CD4-positive, CD25-positive, alpha-beta regulatory T cell (primary cell): ENCODE measurements at regions not wholly inside any gene's neighbourhood (a gene's known extent, or its start where the extent isn't known, plus 50 kb on each side); places are given as distances from the start of the nearest gene placed in this dataset.

Experiments used
- ATAC-seq, 2 donors: fragments of 150-1000 bp; cut with Tn5 transposase; one replicate each; pipeline ENCODE4 v1.10.0; 2021; ENCODE audit warnings: low read depth in 2 of 2, moderate number of reproducible peaks in 2 of 2, moderate library complexity in 1 of 2
- DNase-seq, 3 donors: peaks; one replicate each; pipeline versions ENCODE4 v3.0.0 to v3.0.0-alpha.2; 2012 to 2022; ENCODE audit warnings: mixed read lengths in 1 of 3
- H3K27ac ChIP-seq: one replicate; pipeline ENCODE4 v1.7.0; 2013; ENCODE audit warnings: mild to moderate bottlenecking, low read length; ENCODE audit not compliant: insufficient read depth, poor library complexity, severe bottlenecking
- H3K27me3 ChIP-seq: one replicate; pipeline ENCODE4 v1.7.0; 2013; ENCODE audit warnings: low read length; ENCODE audit not compliant: control insufficient read depth, insufficient read depth
- H3K36me3 ChIP-seq: one replicate; pipeline ENCODE4 v1.7.0; 2013; ENCODE audit warnings: mild to moderate bottlenecking, low read length, moderate library complexity; ENCODE audit not compliant: control insufficient read depth, insufficient read depth
- H3K4me1 ChIP-seq: 2 replicates; pipeline ENCODE4 v1.7.0; 2013; ENCODE audit warnings: mild to moderate bottlenecking, low read length; ENCODE audit not compliant: insufficient read depth, control insufficient read depth, poor library complexity, severe bottlenecking
- H3K4me3 ChIP-seq: one replicate; pipeline ENCODE4 v1.7.0; 2013; ENCODE audit warnings: low read depth, mild to moderate bottlenecking, low read length, moderate library complexity
- H3K9me3 ChIP-seq, 2 experiments: 1 replicate in 1 of 2; 2 replicates in 1 of 2; pipeline ENCODE4 v1.7.0; 2013; ENCODE audit warnings: low read length in 2 of 2, mild to moderate bottlenecking in 1 of 2, moderate library complexity in 1 of 2; ENCODE audit not compliant: control insufficient read depth in 2 of 2
- H3K27ac Mint-ChIP-seq, 3 donors: one replicate each; pipeline ENCODE4 v1.8.0; 2020 to 2022; ENCODE audit warnings: mild to moderate bottlenecking in 3 of 3, mixed read lengths in 3 of 3, moderate library complexity in 2 of 3
- H3K27me3 Mint-ChIP-seq: one replicate; pipeline ENCODE4 v1.8.0; 2022; ENCODE audit warnings: mild to moderate bottlenecking, mixed read lengths
- H3K36me3 Mint-ChIP-seq: one replicate; pipeline ENCODE4 v1.8.0; 2020; ENCODE audit warnings: mixed read lengths
- H3K4me1 Mint-ChIP-seq, 4 donors: one replicate each; pipeline ENCODE4 v1.8.0; 2020 to 2022; ENCODE audit warnings: mixed read lengths in 4 of 4, mild to moderate bottlenecking in 1 of 4
- H3K4me3 Mint-ChIP-seq, 4 donors: one replicate each; pipeline ENCODE4 v1.8.0; 2020 to 2022; ENCODE audit warnings: mild to moderate bottlenecking in 4 of 4, mixed read lengths in 4 of 4, moderate library complexity in 3 of 4
- H3K9me3 Mint-ChIP-seq, 7 donors: one replicate each; pipeline ENCODE4 v1.8.0; 2020 to 2022; ENCODE audit warnings: mixed read lengths in 7 of 7, mild to moderate bottlenecking in 3 of 7, moderate library complexity in 2 of 7

DNA sequence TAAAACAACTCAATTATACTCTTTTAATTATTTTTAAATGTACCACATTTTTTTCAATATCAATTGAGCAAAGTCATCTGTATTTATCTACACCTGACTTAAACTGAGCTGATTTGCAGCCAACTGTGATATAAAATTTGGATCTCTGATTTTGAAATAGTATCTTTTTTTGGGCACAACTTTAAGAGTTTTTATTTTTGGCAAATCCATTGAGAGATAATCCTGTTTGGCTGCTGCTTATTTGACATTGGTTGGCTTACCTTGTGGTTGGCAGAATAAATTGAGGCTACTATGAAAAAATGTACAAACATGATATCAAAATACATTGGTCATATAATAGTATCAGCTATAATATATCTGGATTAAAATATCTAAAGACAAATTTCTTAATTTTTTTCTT, 656.0 kb upstream of the NDST4 start:
- no peak overlapping the region for H3K27ac Mint-ChIP-seq
- H3K4me3 Mint-ChIP-seq = no peak overlapping the region
- no peak overlapping the region for H3K27ac ChIP-seq
- no peaks in the 10 kb centered on the region for H3K36me3 ChIP-seq
- H3K27me3 Mint-ChIP-seq = no peaks in the 10 kb centered on the region
- H3K9me3 Mint-ChIP-seq = peaks cover 0 to 6% (median 2%) of the 10 kb centered on the region in 7 donors
- no peak overlapping the region for H3K4me3 ChIP-seq
- no peak for DNase-seq
- H3K9me3 ChIP-seq = no peaks in the 10 kb centered on the region
- no peak for ATAC-seq
- H3K4me1 ChIP-seq = no peaks in the 10 kb centered on the region
- no peaks in the 10 kb centered on the region for H3K27me3 ChIP-seq
- H3K36me3 Mint-ChIP-seq = no peaks in the 10 kb centered on the region
- no peaks in the 10 kb centered on the region for H3K4me1 Mint-ChIP-seq

DNA sequence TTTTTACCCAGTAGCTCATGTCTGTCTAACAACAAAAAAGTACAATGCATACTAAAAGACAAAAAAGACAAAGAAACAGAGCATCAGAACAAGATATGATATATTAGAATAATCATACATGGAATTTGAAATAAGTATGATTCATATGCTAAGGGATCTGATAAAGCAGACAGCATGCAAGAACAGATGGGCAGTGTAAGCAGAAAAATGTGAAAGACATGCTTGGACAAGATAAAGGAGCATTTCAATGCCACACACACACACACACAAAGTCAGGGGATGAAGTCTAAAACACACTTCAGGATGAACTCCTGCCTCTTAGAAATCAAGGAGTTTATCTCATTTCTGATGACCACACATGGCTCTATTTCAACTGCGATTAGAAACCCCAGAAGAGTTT, 649.6 kb upstream of the NDST4 start:
- peaks cover 0 to 12% (median 6%) of the 10 kb centered on the region in 7 donors for H3K9me3 Mint-ChIP-seq
- Histone ChIP-seq H3K27me3 (no peaks in the 10 kb centered on the region), H3K4me1 (no peaks in the 10 kb centered on the region), H3K36me3 (no peaks in the 10 kb centered on the region), H3K9me3 (no peaks in the 10 kb centered on the region), H3K27ac (no peak overlapping the region), H3K4me3 (no peak overlapping the region)
- no peaks in the 10 kb centered on the region for H3K27me3 Mint-ChIP-seq
- DNase-seq (no peak), ATAC-seq (no peak)
- H3K27ac Mint-ChIP-seq = no peak overlapping the region
- no peaks in the 10 kb centered on the region for H3K4me1 Mint-ChIP-seq
- H3K36me3 Mint-ChIP-seq = no peaks in the 10 kb centered on the region
- no peak overlapping the region for H3K4me3 Mint-ChIP-seq

DNA sequence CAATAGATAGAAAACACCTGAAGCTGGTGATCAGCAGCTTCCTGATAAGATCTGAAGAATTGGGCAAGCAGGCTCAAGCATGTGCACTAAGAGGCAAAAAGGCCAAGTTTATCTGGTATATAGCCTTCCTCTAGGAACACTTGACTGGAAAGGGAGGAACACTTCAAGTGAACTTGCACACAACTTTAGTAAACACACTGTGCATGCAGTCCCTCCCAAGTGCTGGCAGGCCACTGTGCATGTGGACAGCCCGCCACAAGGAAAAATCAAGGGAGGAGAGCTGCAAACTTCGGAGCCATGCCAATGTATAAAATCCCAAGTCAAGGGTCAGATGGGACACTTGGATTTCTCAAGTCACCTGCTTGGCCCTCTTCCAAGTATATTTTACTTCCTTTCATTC, 645.8 kb upstream of the NDST4 start:
- DNase-seq (no peak), ATAC-seq (no peak)
- H3K4me3 Mint-ChIP-seq = no peak overlapping the region
- no peak overlapping the region for H3K27ac Mint-ChIP-seq
- Histone ChIP-seq H3K27ac (no peak overlapping the region), H3K4me1 (no peaks in the 10 kb centered on the region), H3K27me3 (no peaks in the 10 kb centered on the region), H3K9me3 (peaks cover 0 to 6% of the 10 kb centered on the region in 2 experiments), H3K4me3 (no peak overlapping the region), H3K36me3 (no peaks in the 10 kb centered on the region)
- H3K9me3 Mint-ChIP-seq = peaks cover 0 to 12% (median 7%) of the 10 kb centered on the region in 7 donors
- H3K36me3 Mint-ChIP-seq = no peaks in the 10 kb centered on the region
- H3K27me3 Mint-ChIP-seq = no peaks in the 10 kb centered on the region
- no peaks in the 10 kb centered on the region for H3K4me1 Mint-ChIP-seq

DNA sequence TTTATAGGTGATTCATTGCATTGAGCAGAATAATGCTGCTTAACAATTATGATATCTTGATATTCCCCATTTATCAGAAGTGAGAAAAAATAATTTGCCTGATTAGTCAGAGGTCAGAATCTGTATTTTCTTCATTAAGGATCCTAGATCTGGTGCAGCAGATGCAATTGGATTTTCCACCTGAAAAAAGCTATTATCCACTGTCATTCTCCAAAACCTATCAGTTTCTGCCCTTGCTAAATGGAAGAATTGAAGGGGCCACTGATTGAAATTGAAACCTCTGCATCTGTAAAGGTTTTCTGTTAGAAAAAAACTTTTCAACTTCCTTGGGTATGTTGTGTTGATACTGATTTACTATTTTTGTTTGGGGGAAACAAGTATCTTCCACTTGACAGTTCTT, 636.0 kb upstream of the NDST4 start:
- ATAC-seq = no peak

DNA sequence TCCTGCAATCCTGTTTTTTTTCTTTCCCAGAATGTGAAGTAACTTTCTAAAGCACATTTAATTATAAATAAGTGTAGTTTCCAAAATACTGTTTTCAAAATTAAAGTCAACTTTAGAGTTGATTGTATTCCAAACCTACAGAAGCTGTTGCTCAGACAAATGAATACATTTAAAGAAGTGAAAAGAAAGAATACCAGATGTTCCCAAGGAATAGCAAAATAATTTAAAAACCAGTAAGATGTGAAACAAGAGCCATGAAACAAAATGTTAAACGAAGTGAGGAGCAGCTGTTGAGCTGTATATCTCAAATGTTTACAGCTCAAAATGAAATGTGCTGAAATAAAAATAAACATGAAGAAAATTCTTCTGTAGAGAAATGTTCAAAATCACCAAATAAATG, 627.4 kb upstream of the NDST4 start:
- ATAC-seq (no peak), DNase-seq (no peak)
- no peaks in the 10 kb centered on the region for H3K36me3 ChIP-seq
- no peaks in the 10 kb centered on the region for H3K27me3 Mint-ChIP-seq
- H3K4me3 Mint-ChIP-seq = no peak overlapping the region
- H3K36me3 Mint-ChIP-seq = no peaks in the 10 kb centered on the region
- peaks cover 0 to 3% of the 10 kb centered on the region in 2 experiments for H3K9me3 ChIP-seq
- peaks cover 0 to 4% (median 0%) of the 10 kb centered on the region in 7 donors for H3K9me3 Mint-ChIP-seq
- H3K27ac Mint-ChIP-seq = no peak overlapping the region
- H3K27ac ChIP-seq = no peak overlapping the region
- H3K4me1 Mint-ChIP-seq = no peaks in the 10 kb centered on the region
- no peaks in the 10 kb centered on the region for H3K4me1 ChIP-seq
- no peaks in the 10 kb centered on the region for H3K27me3 ChIP-seq
- no peak overlapping the region for H3K4me3 ChIP-seq

More for the DNA sequence above, 636.0 kb upstream of the NDST4 start:
- Histone ChIP-seq H3K27me3 (no peaks in the 10 kb centered on the region), H3K36me3 (no peaks in the 10 kb centered on the region), H3K4me3 (no peak overlapping the region), H3K27ac (no peak overlapping the region), H3K4me1 (no peaks in the 10 kb centered on the region), H3K9me3 (peaks cover 2% of the 10 kb centered on the region in 2 experiments)
- no peaks in the 10 kb centered on the region for H3K27me3 Mint-ChIP-seq
- no peak overlapping the region for H3K4me3 Mint-ChIP-seq
- no peaks in the 10 kb centered on the region for H3K36me3 Mint-ChIP-seq
- peaks cover 0 to 19% (median 7%) of the 10 kb centered on the region in 7 donors for H3K9me3 Mint-ChIP-seq
- no peaks in the 10 kb centered on the region for H3K4me1 Mint-ChIP-seq
- no peak overlapping the region for H3K27ac Mint-ChIP-seq
- DNase-seq = no peak

DNA sequence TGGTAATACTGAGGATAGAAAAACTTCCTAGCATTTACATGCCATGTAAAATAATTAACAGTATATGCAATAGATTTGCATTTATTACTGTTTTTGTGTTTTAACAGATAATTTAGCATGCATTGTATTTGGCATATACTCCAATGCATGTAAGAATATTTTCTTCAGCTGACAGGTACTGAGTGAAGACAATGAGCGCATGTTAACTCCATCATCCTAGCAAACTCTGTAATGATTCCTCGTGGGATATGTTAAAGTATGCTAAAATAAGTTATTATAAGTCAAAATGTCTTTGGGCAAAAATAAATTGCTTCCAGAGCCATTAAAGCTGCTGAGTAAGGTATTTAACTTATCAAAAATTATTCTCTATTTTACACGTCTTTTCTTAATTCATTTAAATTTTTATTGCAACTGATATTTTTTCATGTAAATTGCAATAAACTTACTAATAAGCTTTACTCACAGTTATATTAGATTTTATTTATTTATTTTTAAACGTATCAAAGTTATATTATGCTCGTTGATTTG, 616.4 kb upstream of the NDST4 start:
- H3K27me3 ChIP-seq = no peaks in the 10 kb centered on the region
- Mint-ChIP-seq H3K27ac (no peak overlapping the region), H3K4me3 (no peak overlapping the region), H3K4me1 (no peaks in the 10 kb centered on the region), H3K9me3 (peaks cover 0 to 15% (median 5%) of the 10 kb centered on the region in 7 donors), H3K27me3 (no peaks in the 10 kb centered on the region), H3K36me3 (no peaks in the 10 kb centered on the region)
- H3K9me3 ChIP-seq = no peaks in the 10 kb centered on the region
- H3K4me1 ChIP-seq = no peaks in the 10 kb centered on the region
- ATAC-seq (no peak), DNase-seq (no peak)
- no peaks in the 10 kb centered on the region for H3K36me3 ChIP-seq
- no peak overlapping the region for H3K27ac ChIP-seq
- no peak overlapping the region for H3K4me3 ChIP-seq

DNA sequence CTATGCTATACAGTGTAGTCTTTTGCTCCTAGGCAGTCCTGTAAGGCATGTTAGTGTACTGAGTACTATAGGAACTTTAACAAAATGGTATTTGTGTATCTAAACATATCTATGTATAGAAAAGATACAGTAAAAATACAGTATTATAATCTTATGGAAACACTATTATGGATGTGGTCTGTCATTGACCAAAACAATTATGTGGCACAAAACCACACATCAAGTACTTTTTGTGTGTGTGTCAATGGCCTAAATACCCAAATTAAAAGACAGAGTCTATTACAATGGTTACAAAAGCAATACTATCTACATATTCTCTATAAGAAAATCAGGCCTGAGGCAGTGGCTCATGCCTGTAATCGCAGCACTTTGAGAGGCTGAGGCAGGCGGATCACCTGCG, 610.2 kb upstream of the NDST4 start:
- Histone ChIP-seq H3K27ac (no peak overlapping the region), H3K36me3 (no peaks in the 10 kb centered on the region), H3K9me3 (peaks cover 2 to 6% of the 10 kb centered on the region in 2 experiments), H3K27me3 (no peaks in the 10 kb centered on the region), H3K4me3 (no peak overlapping the region), H3K4me1 (no peaks in the 10 kb centered on the region)
- H3K36me3 Mint-ChIP-seq = no peaks in the 10 kb centered on the region
- no peaks in the 10 kb centered on the region for H3K27me3 Mint-ChIP-seq
- H3K4me3 Mint-ChIP-seq = no peak overlapping the region
- no peak for DNase-seq
- no peak for ATAC-seq
- no peaks in the 10 kb centered on the region for H3K4me1 Mint-ChIP-seq
- H3K27ac Mint-ChIP-seq = no peak overlapping the region
- H3K9me3 Mint-ChIP-seq = peaks cover 0 to 15% (median 5%) of the 10 kb centered on the region in 7 donors

DNA sequence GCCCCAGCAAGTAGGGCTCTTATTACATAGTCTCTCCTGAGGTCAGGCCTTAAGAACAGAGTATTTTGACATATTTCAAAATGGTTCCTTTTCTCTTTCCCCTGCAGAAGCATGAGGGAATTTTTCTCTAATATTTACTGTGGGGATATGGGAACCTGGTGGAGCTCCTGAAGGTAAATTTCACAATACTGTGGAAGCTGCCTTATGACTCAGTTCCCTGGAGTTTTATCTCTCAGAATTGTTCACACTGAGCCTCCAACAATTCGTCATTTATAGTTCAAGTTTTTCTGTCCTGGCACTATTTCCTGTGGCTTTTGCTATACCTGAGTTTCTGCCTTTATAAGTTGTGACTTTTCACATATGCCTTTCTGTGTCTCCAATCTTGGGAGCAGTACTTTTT, 607.2 kb upstream of the NDST4 start:
- Histone ChIP-seq H3K27me3 (no peaks in the 10 kb centered on the region), H3K27ac (no peak overlapping the region), H3K36me3 (no peaks in the 10 kb centered on the region), H3K9me3 (peaks cover 2 to 6% of the 10 kb centered on the region in 2 experiments), H3K4me1 (no peaks in the 10 kb centered on the region), H3K4me3 (no peak overlapping the region)
- Mint-ChIP-seq H3K36me3 (no peaks in the 10 kb centered on the region), H3K27ac (no peak overlapping the region), H3K27me3 (no peaks in the 10 kb centered on the region), H3K4me1 (no peaks in the 10 kb centered on the region), H3K9me3 (peaks cover 0 to 12% (median 3%) of the 10 kb centered on the region in 7 donors), H3K4me3 (no peak overlapping the region)
- DNase-seq (no peak), ATAC-seq (no peak)
